Stimulated activated CD4-positive, alpha-beta T cell treated with anti-CD3 and anti-CD28 coated beads, Interleukin-1b, Interleukin-23, amount 100 ng/mL, for 24 hours (primary cell): ENCODE measurements at regions not wholly inside any gene's neighbourhood (a gene's known extent, or its start where the extent isn't known, plus 50 kb on each side); places are given as distances from the start of the nearest gene placed in this dataset.

ENCODE experiments used
- DNase-seq, 4 experiments: peaks; one replicate each; pipeline ENCODE4 v3.0.0-alpha.2; 2020; ENCODE audit warnings: low read depth in 4 of 4, low spot score in 1 of 4

GRCh38 chr6:139819776-139820175 is 445.3 kb upstream of the CITED2 start:
- DNase-seq = no peak

GRCh38 chr6:139812939-139813338 is 438.5 kb upstream of the CITED2 start:
- no peak for DNase-seq

- DNase-seq = no peak
Observed at GRCh38 chr6:139801571-139802321, 427.3 kb upstream of the CITED2 start.

- no peak for DNase-seq
Observed at GRCh38 chr6:139800837-139801236, 426.4 kb upstream of the CITED2 start.

GRCh38 chr6:139790527-139790926 is 416.1 kb upstream of the CITED2 start:
- DNase-seq = no peak

GRCh38 chr6:139784222-139784769 is 409.8 kb upstream of the CITED2 start:
- DNase-seq = no peak

- DNase-seq = no peak
Observed at GRCh38 chr6:139779988-139780774, 405.7 kb upstream of the CITED2 start.

- no peak for DNase-seq
Observed at GRCh38 chr6:139778688-139779087, 404.2 kb upstream of the CITED2 start.

GRCh38 chr6:139778106-139778505 is 403.7 kb upstream of the CITED2 start:
- no peak for DNase-seq

- no peak for DNase-seq
Observed at GRCh38 chr6:139777202-139777970, 402.9 kb upstream of the CITED2 start.

- DNase-seq = no peak
Observed at GRCh38 chr6:139776041-139776440, 401.6 kb upstream of the CITED2 start.

- DNase-seq = no peak
Observed at GRCh38 chr6:139768196-139768595, 393.7 kb upstream of the CITED2 start.

GRCh38 chr6:139766796-139767195 is 392.3 kb upstream of the CITED2 start:
- no peak for DNase-seq

GRCh38 chr6:139765825-139766285 is 391.4 kb upstream of the CITED2 start:
- DNase-seq = no peak

GRCh38 chr6:139764498-139764986 is 390.1 kb upstream of the CITED2 start:
- no peak for DNase-seq

- DNase-seq = no peak
Observed at GRCh38 chr6:139763468-139764210, 389.2 kb upstream of the CITED2 start.

- no peak for DNase-seq
Observed at GRCh38 chr6:139762587-139763031, 388.2 kb upstream of the CITED2 start.

- DNase-seq = no peak
Observed at GRCh38 chr6:139760128-139760527, 385.7 kb upstream of the CITED2 start.

- DNase-seq = no peak
Observed at GRCh38 chr6:139759086-139759485, 384.6 kb upstream of the CITED2 start.

GRCh38 chr6:139758209-139758611 is 383.8 kb upstream of the CITED2 start:
- no peak for DNase-seq
